GM18499 (cell line): ENCODE measurements at regions not wholly inside any gene's neighbourhood (a gene's known extent, or its start where the extent isn't known, plus 50 kb on each side); places are given as distances from the start of the nearest gene placed in this dataset.
"Not testable (repeated sequence)": the region's sequence is repeated elsewhere in the genome, so short reads cannot be mapped to it uniquely, and the experiment has no call there.

Experiments
- ATAC-seq: cut with Tn5 transposase; IDR thresholded peaks from one replicate; pipeline ENCODE4 v1.9.1; 2021; ENCODE audit warnings: moderate number of reproducible peaks; ENCODE audit not compliant: insufficient read depth, unreplicated experiment

DNA sequence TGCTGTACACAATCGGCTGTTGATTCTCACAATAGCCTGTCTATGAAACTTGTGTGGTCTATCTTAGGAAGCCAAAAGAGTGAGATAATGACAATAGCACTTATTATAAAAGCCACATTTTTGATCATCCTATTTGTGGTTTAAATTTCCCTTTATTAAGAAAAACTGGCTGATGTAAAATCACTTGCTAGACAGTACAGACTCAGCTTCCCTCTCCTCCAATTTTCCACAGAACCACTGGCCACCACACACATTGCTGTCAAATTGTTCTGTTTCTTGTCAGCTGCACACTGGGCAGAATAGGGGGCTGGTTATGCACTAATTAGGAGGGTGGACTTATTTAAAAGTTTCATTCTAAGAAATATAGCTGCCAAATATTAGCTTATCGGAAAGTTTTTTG lies 425.9 kb downstream of the EPHA3 start:
- no peak for ATAC-seq

GRCh38 chr3:89554587-89554986 lies 447.2 kb downstream of the EPHA3 start:
- ATAC-seq = not testable (repeated sequence)

- ATAC-seq = no peak
These were observed 451.3 kb downstream of the EPHA3 start for GRCh38 chr3:89558711-89559110.

DNA sequence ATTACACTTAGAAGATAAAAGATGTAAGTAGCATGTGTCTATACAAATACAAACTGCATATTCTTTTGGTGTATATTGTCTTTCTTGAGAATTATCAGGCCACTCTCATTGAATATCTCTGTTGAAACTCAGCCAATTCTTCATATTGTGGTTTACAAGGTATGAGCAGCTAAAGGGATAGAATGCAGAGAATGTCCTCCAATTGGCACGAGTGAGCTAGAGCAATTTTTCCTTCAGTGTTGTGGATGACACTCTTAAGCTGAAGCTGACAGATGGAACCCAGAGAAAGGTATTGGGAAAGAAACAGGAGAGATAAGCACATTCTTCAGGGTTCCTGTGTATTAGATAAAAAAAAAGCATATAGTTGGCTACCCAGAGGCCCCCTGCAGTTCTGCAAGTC lies 453.1 kb downstream of the EPHA3 start:
- no peak for ATAC-seq

- no peak for ATAC-seq
These were observed 455.0 kb downstream of the EPHA3 start for GRCh38 chr3:89562373-89562772.

- no peak for ATAC-seq
These were observed 457.7 kb downstream of the EPHA3 start for GRCh38 chr3:89565098-89565497.

GRCh38 chr3:89570465-89570864 lies 463.0 kb downstream of the EPHA3 start:
- ATAC-seq = no peak

DNA sequence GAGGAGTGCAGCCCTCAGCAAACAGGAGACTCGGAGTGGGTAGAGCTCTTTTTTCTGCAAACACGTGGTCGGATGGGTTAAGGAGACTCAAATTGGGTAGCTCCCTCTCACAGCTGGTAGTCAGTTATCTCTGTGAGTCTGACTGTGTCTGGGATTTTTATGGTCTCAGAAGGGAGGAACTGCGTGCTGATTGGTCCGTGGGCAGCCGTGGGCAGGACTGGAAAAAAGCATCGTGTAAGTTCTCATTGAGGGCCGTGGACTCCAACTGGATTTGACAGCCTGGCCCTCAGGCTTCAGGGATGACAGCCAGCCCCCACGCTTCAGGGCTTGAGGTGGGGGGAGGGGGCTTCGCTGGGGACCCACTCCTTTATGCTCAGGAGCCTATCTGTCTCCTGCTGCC lies 463.9 kb downstream of the EPHA3 start:
- no peak for ATAC-seq

DNA sequence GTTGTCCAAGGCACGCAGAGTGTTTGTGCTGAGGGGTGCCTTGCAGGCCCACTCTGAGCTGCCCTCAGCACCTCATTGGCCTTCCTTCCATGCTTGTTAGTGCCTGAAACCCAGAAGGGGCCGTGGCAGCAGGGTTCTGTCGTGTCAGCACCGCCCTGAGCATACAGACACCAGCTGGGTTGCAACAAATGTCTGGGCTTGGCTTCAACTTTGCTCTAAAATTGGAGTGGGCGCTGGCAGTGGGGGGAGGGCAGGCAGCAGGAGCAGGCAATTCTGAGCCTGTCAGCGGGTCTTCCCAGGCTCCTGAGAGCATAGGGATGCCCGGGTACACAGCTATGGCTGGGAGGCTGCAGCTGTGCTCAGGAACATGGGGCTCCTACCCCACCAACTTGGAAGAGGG lies 464.3 kb downstream of the EPHA3 start:
- no peak for ATAC-seq

GRCh38 chr3:89572261-89572660 lies 464.8 kb downstream of the EPHA3 start:
- no peak for ATAC-seq

DNA sequence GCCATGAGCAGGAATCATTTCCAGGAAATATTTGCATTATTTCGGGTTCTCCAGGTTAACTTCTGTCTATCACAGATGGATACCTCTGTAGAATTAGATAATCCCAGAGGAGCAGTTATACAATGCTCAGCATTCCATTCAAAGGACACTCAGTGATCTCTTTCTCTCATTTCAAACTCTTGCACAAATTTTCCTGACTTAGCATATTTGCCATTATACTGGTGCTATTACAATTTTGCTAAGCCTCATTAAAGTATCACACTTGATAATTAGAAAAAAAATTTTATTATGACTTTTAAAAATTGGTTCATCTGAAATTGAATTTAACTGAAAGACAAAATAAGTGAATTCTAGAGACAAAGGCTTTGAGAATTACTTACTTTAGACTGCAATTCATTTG lies 469.0 kb downstream of the EPHA3 start:
- ATAC-seq = no peak

DNA sequence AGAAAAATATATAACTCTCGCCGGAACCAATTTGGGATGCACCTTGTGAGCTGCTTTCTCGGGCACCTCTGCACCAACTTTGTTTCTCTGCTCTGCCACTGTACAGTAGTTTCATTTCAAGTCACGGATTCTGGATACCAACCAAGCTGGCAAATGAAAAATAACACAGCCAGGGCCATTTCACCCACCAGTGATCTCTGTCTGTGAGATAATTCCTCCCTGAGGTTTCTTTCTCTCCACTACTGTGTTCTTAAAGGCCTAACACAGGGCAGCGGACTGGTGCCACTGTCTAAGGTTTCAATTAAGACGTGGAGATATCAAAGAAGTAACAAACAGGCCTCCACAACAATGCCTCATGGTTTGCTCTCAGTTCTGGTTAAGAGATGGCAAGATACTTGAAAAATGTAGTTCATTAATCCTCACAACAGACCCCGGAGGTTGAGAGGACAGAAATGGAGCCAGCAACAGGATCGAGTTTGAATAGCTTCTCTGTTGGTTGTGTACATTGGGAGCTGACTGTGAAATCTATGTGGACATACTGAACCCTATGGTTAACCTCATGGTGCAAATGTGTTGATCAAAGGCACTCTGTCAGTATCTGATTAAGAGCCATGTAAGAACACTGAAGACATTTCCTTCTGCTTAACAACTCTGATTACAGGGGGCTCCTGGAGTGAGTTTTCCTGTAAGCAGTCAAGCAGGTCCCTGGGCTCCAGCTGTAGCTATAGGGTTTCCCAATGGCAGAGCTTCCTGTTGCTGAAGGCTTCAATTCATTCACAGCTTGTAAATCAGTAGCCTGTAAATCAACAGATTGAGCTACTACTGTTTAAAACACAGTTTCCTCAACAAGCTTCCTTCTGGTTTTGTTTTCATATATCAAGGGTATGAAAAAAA lies 470.5 kb downstream of the EPHA3 start:
- no peak for ATAC-seq

GRCh38 chr3:89580859-89581258 lies 473.4 kb downstream of the EPHA3 start:
- no peak for ATAC-seq

DNA sequence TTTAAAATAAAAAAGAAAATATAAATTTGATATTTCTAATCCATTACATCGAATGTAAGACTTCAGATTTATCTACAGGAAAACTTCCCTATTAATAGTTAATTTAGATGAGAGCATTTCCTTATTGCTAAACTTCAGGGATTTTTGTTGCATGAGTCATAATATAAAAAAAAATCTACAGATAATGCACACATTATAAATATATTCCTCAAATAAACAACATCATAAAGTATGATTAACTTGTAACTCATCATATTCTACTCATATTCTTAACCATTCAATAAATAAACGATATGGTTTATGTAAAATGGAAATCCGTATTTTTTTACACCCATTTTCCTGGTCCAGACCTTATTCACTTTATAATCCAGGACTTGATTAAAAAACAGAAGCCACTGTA lies 477.0 kb downstream of the EPHA3 start:
- ATAC-seq = no peak

- no peak for ATAC-seq
These were observed 478.8 kb downstream of the EPHA3 start for GRCh38 chr3:89586256-89586655.

GRCh38 chr3:89586676-89587075 lies 479.3 kb downstream of the EPHA3 start:
- ATAC-seq = no peak

DNA sequence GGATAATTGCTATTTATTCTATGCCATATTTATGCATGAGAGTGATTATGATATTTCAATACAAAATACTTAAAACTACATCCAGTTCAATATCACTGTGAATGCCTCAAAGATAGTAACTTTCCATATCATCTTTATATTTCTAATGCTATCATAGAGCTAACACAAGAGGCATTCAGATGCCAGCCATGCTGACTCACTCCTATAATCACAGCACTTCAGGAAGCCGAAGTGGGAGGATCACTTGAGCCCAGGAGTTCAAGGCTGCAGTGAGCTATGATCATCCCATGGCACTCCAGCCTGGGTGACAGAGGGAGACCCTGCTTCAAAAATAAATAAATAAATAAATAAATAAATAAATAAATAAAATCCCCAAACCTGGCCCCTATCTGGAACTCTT lies 498.7 kb downstream of the EPHA3 start:
- ATAC-seq = no peak

DNA sequence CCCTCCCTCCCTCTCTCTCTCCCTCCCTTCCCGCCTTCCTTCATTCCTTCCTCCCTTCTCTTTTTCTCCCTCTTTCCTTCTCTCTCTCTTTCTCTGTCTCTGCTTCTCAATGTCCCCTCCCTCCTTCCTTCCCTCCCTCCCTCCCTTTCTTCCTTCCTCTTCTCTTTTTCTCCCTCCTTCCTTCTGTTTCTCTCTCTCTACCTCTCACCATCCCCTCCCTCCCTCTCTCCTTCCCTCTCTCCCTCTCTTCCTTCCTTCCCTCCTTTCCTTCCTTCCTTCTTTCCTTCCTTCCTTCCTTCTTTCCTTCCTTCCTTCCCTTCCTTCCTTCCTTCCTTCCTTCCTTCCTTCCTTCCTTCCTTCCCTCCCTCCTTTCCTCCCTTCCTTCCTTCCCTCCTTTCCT lies 504.6 kb downstream of the EPHA3 start:
- no peak for ATAC-seq

- ATAC-seq = no peak
These were observed 505.8 kb downstream of the EPHA3 start for GRCh38 chr3:89613241-89613640.

DNA sequence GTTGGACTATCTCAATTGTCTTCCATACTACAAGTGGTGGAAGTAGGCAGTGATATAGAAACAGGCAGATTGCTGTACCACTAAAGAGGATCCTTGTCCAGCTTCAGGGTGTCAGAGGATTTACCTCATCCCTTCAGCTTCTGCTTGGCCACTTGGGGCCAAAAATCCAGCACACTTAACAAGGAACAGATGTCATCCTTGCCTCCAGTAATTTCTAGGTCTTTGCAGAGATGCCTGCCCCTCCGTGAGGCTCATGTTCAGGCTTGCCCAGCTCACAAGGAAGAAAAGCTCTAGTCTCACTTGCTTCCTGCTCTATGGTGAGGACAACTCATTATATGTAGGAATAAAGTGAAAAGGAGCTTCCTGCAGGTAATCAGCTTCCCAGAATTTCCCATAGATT lies 510.3 kb downstream of the EPHA3 start:
- no peak for ATAC-seq

DNA sequence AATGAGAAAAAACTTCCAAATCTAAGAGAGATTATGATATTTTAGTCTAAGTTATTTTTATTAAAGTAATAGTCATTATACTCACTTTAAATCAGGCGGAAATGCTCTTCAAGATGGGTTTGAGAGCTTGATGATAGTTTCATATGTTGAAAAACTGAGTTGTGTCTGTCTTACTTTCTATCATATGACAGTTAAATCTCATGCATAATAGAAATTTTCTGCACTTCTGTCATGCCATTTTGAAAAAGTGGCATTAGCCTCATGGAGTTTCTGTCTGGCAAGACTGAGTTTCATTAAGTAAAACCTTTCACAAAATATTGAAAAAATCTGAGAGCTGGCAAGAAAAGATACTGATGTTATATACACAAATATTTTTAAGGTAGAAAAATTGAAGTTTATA lies 511.8 kb downstream of the EPHA3 start:
- ATAC-seq = no peak

DNA sequence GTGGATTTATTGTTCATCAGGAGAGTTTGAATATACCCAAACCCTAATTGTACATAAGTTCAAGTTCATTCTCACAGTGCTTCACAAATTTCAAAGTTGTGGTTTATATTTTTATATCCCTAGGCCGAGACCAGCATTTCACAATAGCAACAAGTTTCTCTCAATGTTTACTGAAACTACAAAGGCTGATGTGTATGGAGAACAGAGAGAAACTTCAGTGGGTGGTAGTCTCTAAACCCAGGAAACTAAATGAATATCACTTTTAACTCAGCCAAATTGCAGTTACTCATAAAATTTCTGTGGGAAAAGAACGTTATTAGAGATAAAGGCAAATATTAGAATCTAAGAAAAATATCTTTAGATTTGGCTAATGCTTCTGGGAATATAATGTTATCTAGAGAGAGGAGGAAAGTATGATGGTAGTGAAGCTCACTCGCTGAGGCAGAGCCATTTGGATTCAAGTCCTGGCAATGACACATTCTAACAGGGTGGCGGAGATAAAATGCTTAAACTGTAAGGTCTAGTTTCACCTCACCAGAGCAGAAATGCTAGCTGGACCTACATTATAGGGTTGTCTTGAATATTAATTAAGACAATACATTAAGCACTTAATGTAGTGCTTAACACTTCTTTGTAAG lies 514.8 kb downstream of the EPHA3 start:
- ATAC-seq = no peak
